BE2C (cell line): ENCODE measurements at regions not wholly inside any gene's neighbourhood (a gene's known extent, or its start where the extent isn't known, plus 50 kb on each side); places are given as distances from the start of the nearest gene placed in this dataset.

ENCODE experiments used
- DNase-seq: peaks from one replicate; pipeline ENCODE4 v3.0.0-alpha.2; 2020
- H3K27me3 ChIP-seq: fragments of 250-450 bp; sonication (Bioruptor Pico); 2 replicates; pipeline ENCODE4 v1.5.1; 2020; ENCODE audit warnings: mild to moderate bottlenecking
- H3K36me3 ChIP-seq: fragments of 250-450 bp; sonication (Bioruptor Pico); 2 replicates; pipeline ENCODE4 v1.5.1; 2020; ENCODE audit warnings: mild to moderate bottlenecking
- H3K4me1 ChIP-seq: fragments of 250-450 bp; sonication (Bioruptor Pico); 2 replicates; pipeline ENCODE4 v1.5.1; 2020
- H3K4me3 ChIP-seq: 2 replicates; pipeline ENCODE4 v1.5.1; 2011; ENCODE audit warnings: low read depth, low read length
- H3K9me3 ChIP-seq: fragments of 250-450 bp; sonication (Bioruptor Pico); 2 replicates; pipeline ENCODE4 v1.5.1; 2020
- CTCF ChIP-seq: IDR thresholded peaks from 2 replicates; pipeline ENCODE4 v1.5.1; 2012; ENCODE audit warnings: mild to moderate bottlenecking, low read depth, low read length

GRCh38 chr6:44529146-44529905, 141.8 kb downstream of the CDC5L start:
- Histone ChIP-seq H3K4me1 (no peaks in the 10 kb centered on the region), H3K27me3 (peaks cover 3% of the 10 kb centered on the region), H3K4me3 (no peak overlapping the region), H3K9me3 (no peaks in the 10 kb centered on the region), H3K36me3 (no peaks in the 10 kb centered on the region)
- no peak for TF ChIP-seq CTCF
- DNase-seq = no peak

- DNase-seq = no peak
- TF ChIP-seq CTCF = no peak
- Histone ChIP-seq H3K36me3 (no peaks in the 10 kb centered on the region), H3K27me3 (peaks cover 3% of the 10 kb centered on the region; the same call in 1 of the 2 replicates), H3K4me1 (no peaks in the 10 kb centered on the region), H3K4me3 (no peak overlapping the region), H3K9me3 (no peaks in the 10 kb centered on the region)
Measured at GRCh38 chr6:44530209-44530909, 142.9 kb downstream of the CDC5L start.

- no peak for TF ChIP-seq CTCF
- Histone ChIP-seq H3K4me1 (no peaks in the 10 kb centered on the region), H3K9me3 (no peaks in the 10 kb centered on the region), H3K27me3 (peaks cover 3% of the 10 kb centered on the region; the same call in 1 of the 2 replicates), H3K36me3 (no peaks in the 10 kb centered on the region), H3K4me3 (no peak overlapping the region)
- DNase-seq = no peak
Measured at GRCh38 chr6:44530910-44531234, 143.4 kb downstream of the CDC5L start.

- H3K4me1 ChIP-seq = no peaks in the 10 kb centered on the region
- no peaks in the 10 kb centered on the region for H3K36me3 ChIP-seq
- TF ChIP-seq CTCF = no peak
- DNase-seq = no peak
- H3K27me3 ChIP-seq = peaks cover 3% of the 10 kb centered on the region; the same call in 1 of the 2 replicates
- no peaks in the 10 kb centered on the region for H3K9me3 ChIP-seq
- H3K4me3 ChIP-seq = no peak overlapping the region
Measured at GRCh38 chr6:44531442-44532015, 144.0 kb downstream of the CDC5L start.

GRCh38 chr6:44533421-44533820, 145.9 kb downstream of the CDC5L start:
- no peaks in the 10 kb centered on the region for H3K36me3 ChIP-seq
- no peak for DNase-seq
- no peak overlapping the region for H3K4me3 ChIP-seq
- H3K4me1 ChIP-seq = no peaks in the 10 kb centered on the region
- peaks cover 3% of the 10 kb centered on the region; the same call in 1 of the 2 replicates for H3K27me3 ChIP-seq
- TF ChIP-seq CTCF = no peak
- H3K9me3 ChIP-seq = no peaks in the 10 kb centered on the region

- no peak for DNase-seq
- no peaks in the 10 kb centered on the region for H3K27me3 ChIP-seq
- no peaks in the 10 kb centered on the region for H3K4me1 ChIP-seq
Measured at GRCh38 chr6:44534291-44534690, 146.8 kb downstream of the CDC5L start.

More at GRCh38 chr6:44534291-44534690, 146.8 kb downstream of the CDC5L start:
- Histone ChIP-seq H3K4me3 (no peak overlapping the region), H3K9me3 (no peaks in the 10 kb centered on the region), H3K36me3 (no peaks in the 10 kb centered on the region)
- TF ChIP-seq CTCF = no peak
